ENCODE measurements at regions not wholly inside any gene's neighbourhood (a gene's known extent, or its start where the extent isn't known, plus 50 kb on each side); places are given as distances from the start of the nearest gene placed in this dataset.

DNA sequence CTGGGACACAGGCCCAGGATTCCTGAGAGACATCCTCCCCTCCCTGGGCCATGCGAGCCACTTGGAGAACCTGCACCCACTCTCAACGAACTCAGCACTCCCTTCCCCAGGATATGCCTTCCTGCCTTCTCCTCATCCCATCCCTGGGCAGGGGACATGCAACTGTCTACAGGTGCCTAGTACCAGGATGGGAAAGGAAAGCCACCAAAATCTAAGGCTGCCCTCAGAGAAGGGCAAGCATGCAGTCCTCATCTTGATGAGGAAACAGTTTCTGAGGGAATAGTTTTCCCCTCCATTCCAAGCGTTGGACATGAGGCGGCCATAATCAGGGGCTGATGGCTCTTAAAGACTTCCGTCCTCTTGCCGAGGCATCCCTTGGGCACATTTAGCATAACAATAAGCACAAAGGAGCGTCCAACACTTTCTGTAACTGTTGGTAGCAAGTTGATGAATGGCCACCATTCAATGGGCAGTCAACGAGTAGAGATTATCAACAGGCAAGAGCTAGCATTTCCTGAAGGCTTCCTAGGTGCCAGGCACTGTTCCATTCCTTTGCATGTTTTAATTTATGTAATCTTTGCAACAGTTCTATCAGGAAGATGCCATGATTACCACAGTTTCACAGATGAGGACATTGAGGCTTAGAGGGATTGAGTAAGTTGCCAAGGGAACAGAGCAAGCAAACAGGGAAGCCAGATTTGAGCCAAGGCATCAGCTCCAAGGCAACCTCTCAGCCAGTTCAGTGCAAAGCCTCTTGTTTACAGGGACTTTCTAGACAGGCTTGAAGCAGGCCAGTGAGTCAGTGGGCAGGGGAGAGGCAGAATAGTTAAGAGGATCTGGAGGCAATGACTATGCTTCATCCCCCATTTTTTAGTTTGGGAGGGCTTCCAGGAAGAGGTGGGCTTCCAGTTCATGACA is 105.1 kb downstream of the SINHCAF start:
- TF ChIP-seq, protein P1, sequence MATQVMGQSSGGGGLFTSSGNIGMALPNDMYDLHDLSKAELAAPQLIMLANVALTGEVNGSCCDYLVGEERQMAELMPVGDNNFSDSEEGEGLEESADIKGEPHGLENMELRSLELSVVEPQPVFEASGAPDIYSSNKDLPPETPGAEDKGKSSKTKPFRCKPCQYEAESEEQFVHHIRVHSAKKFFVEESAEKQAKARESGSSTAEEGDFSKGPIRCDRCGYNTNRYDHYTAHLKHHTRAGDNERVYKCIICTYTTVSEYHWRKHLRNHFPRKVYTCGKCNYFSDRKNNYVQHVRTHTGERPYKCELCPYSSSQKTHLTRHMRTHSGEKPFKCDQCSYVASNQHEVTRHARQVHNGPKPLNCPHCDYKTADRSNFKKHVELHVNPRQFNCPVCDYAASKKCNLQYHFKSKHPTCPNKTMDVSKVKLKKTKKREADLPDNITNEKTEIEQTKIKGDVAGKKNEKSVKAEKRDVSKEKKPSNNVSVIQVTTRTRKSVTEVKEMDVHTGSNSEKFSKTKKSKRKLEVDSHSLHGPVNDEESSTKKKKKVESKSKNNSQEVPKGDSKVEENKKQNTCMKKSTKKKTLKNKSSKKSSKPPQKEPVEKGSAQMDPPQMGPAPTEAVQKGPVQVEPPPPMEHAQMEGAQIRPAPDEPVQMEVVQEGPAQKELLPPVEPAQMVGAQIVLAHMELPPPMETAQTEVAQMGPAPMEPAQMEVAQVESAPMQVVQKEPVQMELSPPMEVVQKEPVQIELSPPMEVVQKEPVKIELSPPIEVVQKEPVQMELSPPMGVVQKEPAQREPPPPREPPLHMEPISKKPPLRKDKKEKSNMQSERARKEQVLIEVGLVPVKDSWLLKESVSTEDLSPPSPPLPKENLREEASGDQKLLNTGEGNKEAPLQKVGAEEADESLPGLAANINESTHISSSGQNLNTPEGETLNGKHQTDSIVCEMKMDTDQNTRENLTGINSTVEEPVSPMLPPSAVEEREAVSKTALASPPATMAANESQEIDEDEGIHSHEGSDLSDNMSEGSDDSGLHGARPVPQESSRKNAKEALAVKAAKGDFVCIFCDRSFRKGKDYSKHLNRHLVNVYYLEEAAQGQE (IDR thresholded peaks at IDR 0.05; ENCODE audit: insufficient read depth in 1 of 2, low read depth in 2 of 2, low read length in 1 of 2) = no peak
- TF ChIP-seq, protein P2, sequence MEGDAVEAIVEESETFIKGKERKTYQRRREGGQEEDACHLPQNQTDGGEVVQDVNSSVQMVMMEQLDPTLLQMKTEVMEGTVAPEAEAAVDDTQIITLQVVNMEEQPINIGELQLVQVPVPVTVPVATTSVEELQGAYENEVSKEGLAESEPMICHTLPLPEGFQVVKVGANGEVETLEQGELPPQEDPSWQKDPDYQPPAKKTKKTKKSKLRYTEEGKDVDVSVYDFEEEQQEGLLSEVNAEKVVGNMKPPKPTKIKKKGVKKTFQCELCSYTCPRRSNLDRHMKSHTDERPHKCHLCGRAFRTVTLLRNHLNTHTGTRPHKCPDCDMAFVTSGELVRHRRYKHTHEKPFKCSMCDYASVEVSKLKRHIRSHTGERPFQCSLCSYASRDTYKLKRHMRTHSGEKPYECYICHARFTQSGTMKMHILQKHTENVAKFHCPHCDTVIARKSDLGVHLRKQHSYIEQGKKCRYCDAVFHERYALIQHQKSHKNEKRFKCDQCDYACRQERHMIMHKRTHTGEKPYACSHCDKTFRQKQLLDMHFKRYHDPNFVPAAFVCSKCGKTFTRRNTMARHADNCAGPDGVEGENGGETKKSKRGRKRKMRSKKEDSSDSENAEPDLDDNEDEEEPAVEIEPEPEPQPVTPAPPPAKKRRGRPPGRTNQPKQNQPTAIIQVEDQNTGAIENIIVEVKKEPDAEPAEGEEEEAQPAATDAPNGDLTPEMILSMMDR (IDR thresholded peaks at IDR 0.05) = no peak
- TF ChIP-seq POLR2AphosphoS5 (IDR thresholded peaks at IDR 0.05; ENCODE audit: low read depth, low read length) (no peak), SIN3A (IDR thresholded peaks at IDR 0.05; ENCODE audit: borderline replicate concordance, insufficient read depth, low read depth, low read length) (no peak)
